Left lung (tissue), 4 donors: ENCODE measurements at regions not wholly inside any gene's neighbourhood (a gene's known extent, or its start where the extent isn't known, plus 50 kb on each side); places are given as distances from the start of the nearest gene placed in this dataset.

Experiments used
- ATAC-seq: fragments of 200-7000 bp; cut with Tn5 transposase; one replicate; pipeline ENCODE4 v1.9.1; 2020; ENCODE audit warnings: moderate library complexity
- DNase-seq, 4 donors: peaks; one replicate each; pipeline ENCODE4 v3.0.0-alpha.2; 2013 to 2020
- H3K27ac ChIP-seq, 2 donors: fragments of 200-600 bp; sonication (generic) in 1 of 2; one replicate each; pipeline versions ENCODE4 v1.5.0 to v1.8.0; 2020 to 2021
- H3K27me3 ChIP-seq, 2 donors: fragments of 200-600 bp; sonication (generic) in 1 of 2; one replicate each; pipeline versions ENCODE4 v1.5.0 to v1.8.0; 2020 to 2021
- H3K36me3 ChIP-seq, 2 donors: fragments of 200-600 bp; sonication (generic) in 1 of 2; one replicate each; pipeline versions ENCODE4 v1.5.0 to v1.8.0; 2020 to 2021
- H3K4me1 ChIP-seq, 2 donors: fragments of 200-600 bp; one replicate each; pipeline ENCODE4 v1.8.0; 2021
- H3K4me3 ChIP-seq, 2 donors: fragments of 200-600 bp; sonication (generic) in 1 of 2; one replicate each; pipeline versions ENCODE4 v1.5.0 to v1.8.0; 2020 to 2021; ENCODE audit warnings: mild to moderate bottlenecking in 1 of 2
- H3K9me3 ChIP-seq, 2 donors: fragments of 200-600 bp; sonication (generic) in 1 of 2; one replicate each; pipeline versions ENCODE4 v1.5.0 to v1.8.0; 2020 to 2021
- intact Hi-C, 2 donors: fragments of 100-400 bp; cut with DNase I; formaldehyde crosslinking; loops; one replicate each; pipeline versions ENCODE4 v1.11.2 to v1.14.2; 2022
- TF ChIP-seq, protein P1 (sequence below), 2 donors: fragments of 200-600 bp; sonication (generic) in 1 of 2; IDR thresholded peaks; one replicate each; pipeline versions ENCODE4 v1.5.0 to v1.8.0; 2021; ENCODE audit warnings: antibody characterized with exemption in 2 of 2
- donor health status: DM: no; HTN: yes; CAD: no.
- donor health status: DM: no; HTN: no; CAD: no.

DNA sequence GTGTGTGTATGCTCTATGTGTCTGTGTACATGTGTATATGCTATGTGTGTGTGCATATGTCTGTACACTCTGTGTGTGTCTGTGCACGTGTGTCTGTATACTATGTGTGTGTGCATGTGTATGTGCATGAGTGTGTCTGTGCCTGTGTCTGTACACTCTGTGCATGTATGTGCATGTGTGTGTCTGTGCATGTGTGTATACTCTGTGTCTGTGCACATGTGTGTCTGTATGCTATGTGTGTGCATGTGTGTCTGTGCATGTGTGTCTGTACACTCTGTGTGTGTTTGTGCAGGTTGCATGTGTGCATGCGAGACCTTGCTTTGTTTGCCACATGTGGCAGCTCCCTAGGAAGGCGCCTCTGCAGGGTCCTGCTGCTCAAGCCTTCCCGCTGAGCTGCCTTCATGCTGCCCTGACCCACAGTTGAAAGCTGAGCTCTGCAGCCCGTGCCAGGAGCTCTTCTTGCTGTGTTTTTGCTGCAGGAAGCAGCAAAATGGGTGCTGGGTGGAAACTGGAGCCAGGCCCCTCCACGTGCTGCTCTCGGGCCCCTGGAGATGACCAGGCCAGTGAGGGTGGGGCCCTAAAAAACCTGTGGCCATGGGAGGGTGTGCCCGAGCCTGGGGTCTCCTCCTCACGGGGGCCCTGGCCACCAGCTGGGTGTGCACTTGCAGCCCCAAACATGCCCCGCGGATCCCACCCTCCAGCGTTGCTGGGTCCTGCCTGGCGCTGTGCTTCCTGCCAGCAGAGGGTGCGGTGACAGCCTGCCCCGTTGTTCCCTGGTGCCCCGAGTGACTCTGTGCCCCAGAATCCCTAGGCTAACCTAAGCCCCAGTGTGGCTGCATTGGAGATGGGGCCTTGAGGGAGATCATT is 109.1 kb downstream of the DACT2 start:
- DNase-seq (peak in 1 of 4 donors; percentile 62), ATAC-seq (no peak)
- intact Hi-C loops: no loop called here
- TF ChIP-seq, protein P1, sequence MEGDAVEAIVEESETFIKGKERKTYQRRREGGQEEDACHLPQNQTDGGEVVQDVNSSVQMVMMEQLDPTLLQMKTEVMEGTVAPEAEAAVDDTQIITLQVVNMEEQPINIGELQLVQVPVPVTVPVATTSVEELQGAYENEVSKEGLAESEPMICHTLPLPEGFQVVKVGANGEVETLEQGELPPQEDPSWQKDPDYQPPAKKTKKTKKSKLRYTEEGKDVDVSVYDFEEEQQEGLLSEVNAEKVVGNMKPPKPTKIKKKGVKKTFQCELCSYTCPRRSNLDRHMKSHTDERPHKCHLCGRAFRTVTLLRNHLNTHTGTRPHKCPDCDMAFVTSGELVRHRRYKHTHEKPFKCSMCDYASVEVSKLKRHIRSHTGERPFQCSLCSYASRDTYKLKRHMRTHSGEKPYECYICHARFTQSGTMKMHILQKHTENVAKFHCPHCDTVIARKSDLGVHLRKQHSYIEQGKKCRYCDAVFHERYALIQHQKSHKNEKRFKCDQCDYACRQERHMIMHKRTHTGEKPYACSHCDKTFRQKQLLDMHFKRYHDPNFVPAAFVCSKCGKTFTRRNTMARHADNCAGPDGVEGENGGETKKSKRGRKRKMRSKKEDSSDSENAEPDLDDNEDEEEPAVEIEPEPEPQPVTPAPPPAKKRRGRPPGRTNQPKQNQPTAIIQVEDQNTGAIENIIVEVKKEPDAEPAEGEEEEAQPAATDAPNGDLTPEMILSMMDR (IDR thresholded peaks at IDR 0.05): no peak
- no peaks in the 10 kb centered on the region for H3K27me3 ChIP-seq
- H3K9me3 ChIP-seq: no peaks in the 10 kb centered on the region
- H3K36me3 ChIP-seq: no peaks in the 10 kb centered on the region
- no peak overlapping the region for H3K27ac ChIP-seq
- H3K4me1 ChIP-seq: no peaks in the 10 kb centered on the region
- H3K4me3 ChIP-seq: no peak overlapping the region

DNA sequence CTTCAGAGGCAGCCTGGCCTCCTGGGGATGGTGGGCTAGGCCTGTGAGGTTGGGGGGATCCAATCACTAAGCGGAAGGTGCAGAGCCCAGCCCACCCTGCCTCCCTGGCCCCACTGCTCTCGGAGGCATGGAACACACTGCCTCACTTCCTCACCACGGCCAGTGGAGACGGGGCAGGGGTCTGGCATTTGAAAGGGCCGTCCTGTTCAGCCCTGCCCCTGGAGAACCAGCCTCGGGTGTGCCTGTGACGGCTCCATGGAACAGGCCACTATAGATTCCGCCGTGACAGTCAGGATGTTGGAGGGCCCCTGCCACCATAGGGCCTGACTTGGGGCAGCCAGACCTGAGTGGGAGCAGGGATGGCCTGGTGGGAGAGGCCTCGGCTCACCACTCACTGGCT is 110.2 kb downstream of the DACT2 start:
- intact Hi-C loops: no loop called here
- peak in 1 of 4 donors; percentile 62 for DNase-seq
- ATAC-seq: no peak
- H3K4me1 ChIP-seq: no peaks in the 10 kb centered on the region
- H3K27ac ChIP-seq: no peak overlapping the region
- no peaks in the 10 kb centered on the region for H3K9me3 ChIP-seq
- no peaks in the 10 kb centered on the region for H3K27me3 ChIP-seq
- TF ChIP-seq, protein P1 (IDR thresholded peaks at IDR 0.05): no peak
- no peaks in the 10 kb centered on the region for H3K36me3 ChIP-seq
- no peak overlapping the region for H3K4me3 ChIP-seq

GRCh38 chr6:168208854-168209253 is 110.7 kb downstream of the DACT2 start:
- Histone ChIP-seq H3K9me3 (no peaks in the 10 kb centered on the region), H3K27me3 (no peaks in the 10 kb centered on the region), H3K4me3 (no peak overlapping the region), H3K27ac (no peak overlapping the region), H3K36me3 (no peaks in the 10 kb centered on the region), H3K4me1 (no peaks in the 10 kb centered on the region)
- ATAC-seq (no peak), DNase-seq (no peak)
- intact Hi-C loops: no loop called here
- TF ChIP-seq, protein P1 (IDR thresholded peaks at IDR 0.05): no peak

GRCh38 chr6:168208402-168208801 is 111.2 kb downstream of the DACT2 start:
- TF ChIP-seq, protein P1 (IDR thresholded peaks at IDR 0.05): no peak
- no peak for DNase-seq
- intact Hi-C loops: no loop called here

GRCh38 chr6:168207421-168208175 is 112.0 kb downstream of the DACT2 start:
- TF ChIP-seq, protein P1 (IDR thresholded peaks at IDR 0.05): no peak
- no peak overlapping the region for H3K27ac ChIP-seq
- DNase-seq (peak in 1 of 4 donors; percentile 69), ATAC-seq (no peak)
- intact Hi-C loops: no loop called here
- no peaks in the 10 kb centered on the region for H3K36me3 ChIP-seq
- H3K4me3 ChIP-seq: no peak overlapping the region
- no peaks in the 10 kb centered on the region for H3K4me1 ChIP-seq
- no peaks in the 10 kb centered on the region for H3K9me3 ChIP-seq
- no peaks in the 10 kb centered on the region for H3K27me3 ChIP-seq

More at GRCh38 chr6:168208402-168208801, 111.2 kb downstream of the DACT2 start:
- Histone ChIP-seq H3K4me3 (no peak overlapping the region), H3K9me3 (no peaks in the 10 kb centered on the region), H3K27me3 (no peaks in the 10 kb centered on the region), H3K36me3 (no peaks in the 10 kb centered on the region), H3K4me1 (no peaks in the 10 kb centered on the region), H3K27ac (no peak overlapping the region)
- ATAC-seq: no peak
